ENCODE measurements at regions not wholly inside any gene's neighbourhood (a gene's known extent, or its start where the extent isn't known, plus 50 kb on each side); places are given as distances from the start of the nearest gene placed in this dataset.

DNA sequence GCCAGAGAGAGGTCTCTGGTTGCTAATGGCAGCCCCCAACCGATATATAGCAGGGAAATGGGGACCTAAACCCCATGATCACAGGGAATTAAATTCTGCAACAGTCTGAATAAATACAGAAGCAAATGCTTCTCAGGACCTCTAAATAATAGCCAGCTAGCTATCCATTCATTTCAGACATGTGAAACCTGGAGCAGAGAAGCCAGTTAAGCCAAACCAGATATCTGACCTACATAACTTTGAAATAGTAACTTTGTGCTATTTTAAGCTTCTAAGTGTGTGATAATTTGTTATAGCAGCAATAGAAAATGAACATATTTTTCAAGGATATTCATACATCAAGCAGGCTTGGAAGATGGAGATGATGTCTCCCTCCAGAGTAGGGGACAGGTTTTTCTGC is 1062.9 kb upstream of the CADM2 start:
- no peak for DNase-seq (ENCODE audit: low spot score)

DNA sequence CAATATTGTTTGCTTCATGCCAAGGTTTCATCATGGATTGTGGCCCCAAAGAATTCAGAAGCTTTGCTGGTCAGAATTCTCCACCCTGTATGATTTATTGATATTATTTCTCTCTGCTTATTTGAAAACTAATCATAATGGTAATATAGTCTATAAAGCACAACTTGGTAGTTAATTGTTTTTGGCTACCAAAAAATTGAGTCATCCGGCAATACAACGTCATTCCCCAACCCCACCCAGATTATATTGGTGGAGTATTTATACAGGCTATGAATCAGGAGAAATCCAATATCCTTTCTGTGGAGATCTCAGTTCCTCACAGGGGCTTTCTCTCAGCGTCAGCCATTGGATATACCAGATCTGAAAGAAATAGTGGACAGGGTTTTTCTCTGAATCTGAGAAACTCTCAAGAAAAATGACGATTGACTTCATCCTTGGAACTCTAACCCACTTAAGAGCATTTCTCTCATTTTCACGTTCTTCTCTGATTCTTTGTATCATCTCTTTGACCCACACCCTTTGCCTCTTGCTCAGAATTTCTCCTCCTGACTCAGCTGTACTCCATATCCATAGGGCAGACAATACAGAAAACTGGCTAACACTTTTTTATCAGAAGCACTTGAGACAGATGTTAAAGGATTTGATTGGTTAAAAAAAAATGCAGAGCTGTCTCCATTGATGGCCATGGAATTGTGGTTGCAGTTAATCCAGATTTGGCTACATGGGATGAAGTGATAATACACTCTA is 1055.8 kb upstream of the CADM2 start:
- DNase-seq (ENCODE audit: low spot score): no peak

DNA sequence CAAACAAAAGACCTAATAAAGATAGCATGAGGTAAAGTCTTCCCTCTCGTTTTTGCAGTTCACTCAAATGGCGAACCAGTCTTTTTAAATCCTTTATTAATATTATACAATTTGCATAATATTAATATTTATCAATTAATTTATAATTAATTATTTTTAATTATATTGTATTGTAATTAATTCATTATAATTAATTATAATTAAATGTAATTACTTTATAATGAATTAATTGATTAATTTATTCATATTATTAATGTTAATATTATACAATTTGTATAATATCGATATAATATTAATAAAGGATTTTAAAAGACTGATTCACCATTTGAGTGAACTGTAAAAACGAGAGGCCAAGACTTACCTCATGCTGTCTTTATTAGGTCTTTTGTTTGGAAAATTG is 1045.4 kb upstream of the CADM2 start:
- no peak for DNase-seq (ENCODE audit: low spot score)

DNA sequence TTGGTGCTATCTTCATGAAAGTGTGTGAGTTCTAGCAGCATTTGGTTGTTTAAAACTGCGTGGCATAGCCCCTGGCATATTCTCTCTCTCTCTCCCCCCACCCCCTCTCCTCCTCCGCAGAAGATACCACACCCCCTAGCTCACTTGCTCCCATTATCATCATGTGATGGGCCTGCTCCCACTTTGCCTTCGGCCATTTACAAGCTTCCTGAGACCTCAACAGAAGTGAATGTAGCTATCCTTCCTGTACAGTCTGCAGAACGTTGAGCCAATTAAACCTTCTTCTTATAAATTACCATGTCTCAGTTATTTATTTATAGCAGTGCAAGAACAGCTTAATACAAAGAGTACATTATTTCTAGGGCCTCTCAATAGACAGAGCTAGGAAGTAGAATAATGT is 1032.5 kb upstream of the CADM2 start:
- no peak for DNase-seq (ENCODE audit: low spot score)

DNA sequence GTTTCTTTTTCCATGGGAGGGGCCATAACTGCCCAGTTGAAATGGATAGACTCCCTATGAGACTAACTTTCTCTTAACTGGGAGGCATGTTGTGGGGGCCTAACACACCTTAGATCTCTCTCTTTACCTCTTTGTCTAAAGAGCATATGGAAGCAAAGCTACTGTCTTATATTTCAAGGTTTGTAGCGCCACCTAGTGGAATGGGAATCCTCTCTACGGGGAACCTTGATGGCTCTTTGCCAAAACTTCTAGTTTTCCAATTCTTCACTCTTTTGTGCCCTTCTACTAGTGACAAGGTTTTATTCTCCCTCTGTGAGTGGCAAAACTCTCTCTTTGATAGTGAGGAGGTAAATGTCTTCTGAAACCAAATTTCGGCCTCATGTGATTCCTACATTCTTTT is 1030.4 kb upstream of the CADM2 start:
- DNase-seq (ENCODE audit: low spot score): no peak

DNA sequence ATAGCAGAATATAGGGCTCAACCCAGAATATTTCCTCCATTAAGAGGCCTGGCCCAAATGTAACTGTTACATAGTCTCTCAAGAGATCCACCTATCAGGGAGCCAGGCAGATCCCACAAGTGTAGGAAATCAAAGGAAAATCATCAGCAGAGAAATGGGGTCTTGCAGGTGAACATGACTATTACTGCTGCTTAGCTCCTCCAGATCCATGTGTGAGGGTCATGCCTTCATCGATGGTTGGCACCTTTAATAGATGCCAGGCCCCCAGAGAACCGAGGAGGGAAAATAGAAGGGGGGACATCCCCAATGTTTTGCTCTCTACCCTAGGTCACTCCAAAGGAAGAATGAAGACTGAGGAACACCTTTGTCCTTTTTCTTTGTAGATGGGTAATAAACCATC is 1029.9 kb upstream of the CADM2 start:
- no peak for DNase-seq (ENCODE audit: low spot score)

DNA sequence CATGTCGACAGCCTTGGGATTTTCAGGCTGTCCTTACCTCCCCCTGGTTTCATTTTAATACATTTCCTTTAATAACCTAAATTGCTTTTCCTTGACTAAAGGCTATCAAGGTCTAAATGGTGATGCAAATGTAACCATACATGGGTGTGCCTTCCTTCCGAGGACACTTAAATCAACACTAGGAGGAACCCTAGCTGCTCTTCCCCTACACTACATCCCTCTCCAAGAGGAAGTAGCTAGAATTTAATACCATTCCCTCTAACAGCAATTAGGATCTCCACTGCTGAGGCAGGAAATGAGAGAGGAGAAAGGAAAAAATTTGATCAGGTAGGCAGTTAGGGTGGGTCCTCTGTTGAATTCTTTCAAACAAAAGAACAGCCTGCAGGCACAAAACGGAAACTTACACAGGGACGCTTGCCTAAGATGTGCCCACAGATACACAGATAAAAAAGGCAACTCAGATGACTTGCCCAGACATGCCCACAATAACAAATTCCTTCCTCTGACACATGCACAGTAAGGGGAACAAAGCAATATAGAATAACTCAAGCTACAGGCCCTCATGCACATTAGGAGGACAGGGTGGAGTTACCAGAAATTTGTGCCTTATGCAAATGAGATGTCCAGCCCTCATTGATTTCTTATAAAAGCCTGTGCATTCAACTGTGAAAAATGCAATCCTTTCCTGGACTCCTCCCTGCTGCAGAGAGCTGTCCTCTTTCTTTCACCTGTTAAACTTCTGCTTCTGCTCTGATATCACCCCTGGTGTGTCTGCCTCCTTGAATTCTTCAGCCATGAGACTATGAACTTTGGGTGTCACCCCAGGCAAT is 1024.4 kb upstream of the CADM2 start:
- DNase-seq (ENCODE audit: low spot score): peak; percentile 55

DNA sequence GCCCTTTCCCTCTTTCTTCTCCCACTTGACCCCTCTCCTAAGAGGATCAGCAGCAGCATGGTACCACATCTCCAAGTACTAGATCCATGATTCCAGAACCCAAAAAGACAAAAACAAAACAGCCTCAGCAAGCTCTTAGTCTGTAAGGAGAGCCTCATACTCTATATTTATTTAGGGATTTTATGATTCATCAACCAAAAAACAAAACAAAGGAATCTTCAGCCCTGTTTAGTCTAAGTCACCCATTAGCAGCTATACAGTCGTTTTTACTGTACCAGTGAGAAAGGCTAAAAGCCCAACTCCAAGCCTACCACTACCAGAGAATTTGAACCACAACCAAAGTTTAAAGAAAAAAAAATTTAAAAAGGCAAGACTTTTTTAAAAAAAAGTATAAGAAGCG is 1020.3 kb upstream of the CADM2 start:
- DNase-seq (ENCODE audit: low spot score): no peak

DNA sequence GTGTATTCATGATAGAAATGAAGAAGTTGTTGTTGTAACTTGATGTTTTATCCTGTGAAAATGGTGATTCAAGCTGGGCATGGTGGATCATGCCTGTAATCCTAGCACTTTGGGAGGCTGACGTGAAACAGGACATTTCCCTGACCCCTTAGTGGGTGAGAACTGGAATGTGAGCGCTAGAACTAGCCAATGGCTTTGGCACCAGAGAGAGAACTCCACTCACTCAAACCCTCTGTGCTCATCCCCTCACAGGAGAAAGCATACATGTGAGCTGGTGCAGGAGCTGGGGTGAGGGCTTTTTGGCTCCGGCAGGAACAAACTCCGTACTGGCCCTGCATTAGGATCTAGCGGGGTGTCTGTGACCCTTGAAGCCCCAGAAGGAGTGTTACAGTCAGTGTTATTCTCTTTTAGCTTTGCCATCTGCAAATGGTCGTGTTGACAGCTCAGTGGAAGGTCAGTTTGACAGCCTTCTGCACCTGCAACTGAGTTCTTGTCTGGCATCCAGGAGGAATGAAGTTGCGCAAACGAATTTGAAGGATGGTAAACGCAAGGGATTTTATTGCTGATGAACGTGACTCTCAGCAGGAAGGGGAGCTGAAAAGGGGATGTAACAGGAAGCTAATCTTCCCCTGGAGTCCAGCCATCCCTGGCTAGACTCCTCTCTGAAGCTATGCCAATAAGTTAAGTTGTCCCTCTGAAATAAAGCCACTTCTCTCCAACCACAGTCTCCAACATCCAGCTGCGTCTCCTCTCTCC is 1016.6 kb upstream of the CADM2 start:
- no peak for DNase-seq (ENCODE audit: low spot score)

DNA sequence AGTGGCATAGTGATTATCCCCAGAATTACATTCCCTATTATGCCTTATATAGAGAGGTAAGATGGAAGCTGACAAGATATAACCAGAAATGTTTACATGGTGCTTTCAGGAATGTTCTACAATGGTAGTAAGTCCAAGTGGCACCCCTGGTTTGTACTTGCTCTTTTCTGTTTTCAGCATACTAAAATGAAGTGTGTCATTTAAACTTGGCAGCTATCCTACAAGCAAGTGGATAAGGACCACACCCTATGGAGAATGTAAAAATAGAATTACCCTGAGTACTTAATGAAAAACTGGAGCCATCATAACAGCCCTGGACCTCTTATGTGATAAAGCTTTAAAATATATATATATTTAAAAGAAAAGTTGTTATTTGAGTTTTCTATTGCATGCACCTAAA is 1012.7 kb upstream of the CADM2 start:
- DNase-seq (ENCODE audit: low spot score): no peak

DNA sequence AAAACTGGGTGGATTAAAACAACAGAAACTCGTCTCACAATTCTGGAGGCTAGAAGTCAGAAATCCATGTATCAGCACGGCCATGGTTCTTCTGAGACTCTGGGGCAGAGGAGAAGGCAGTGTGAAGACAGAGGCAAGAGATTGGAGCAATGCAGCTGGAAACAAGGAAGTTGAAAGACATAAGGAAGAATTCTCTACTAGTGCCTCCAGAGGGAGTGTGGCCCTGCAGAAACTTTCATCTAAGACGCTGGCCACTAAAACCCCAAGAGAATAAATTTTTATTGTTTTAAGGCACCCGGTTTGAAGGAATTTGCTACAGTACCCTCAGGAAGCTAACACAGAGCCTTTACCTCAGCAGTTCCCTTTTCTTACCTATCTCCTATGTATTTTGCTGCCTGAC is 1012.2 kb upstream of the CADM2 start:
- DNase-seq (ENCODE audit: low spot score): no peak

DNA sequence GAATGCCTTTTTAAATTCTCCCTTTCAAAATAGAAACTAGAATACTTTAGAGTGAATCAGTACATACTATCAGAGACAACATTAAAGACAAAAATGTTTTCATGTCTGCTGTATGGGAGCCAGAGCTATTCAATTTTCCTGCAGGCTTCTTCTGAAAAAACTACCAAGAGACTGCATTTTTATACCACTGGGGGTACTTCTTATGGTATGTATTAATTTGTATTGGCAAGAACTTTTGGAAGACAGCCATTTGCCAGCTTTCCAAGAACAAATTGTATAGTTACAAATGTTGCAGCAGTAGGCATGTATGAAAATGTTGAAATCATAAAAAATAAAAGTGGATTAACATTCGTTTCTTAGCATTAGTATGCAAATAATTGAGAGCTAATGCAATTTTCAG is 1010.0 kb upstream of the CADM2 start:
- DNase-seq (ENCODE audit: low spot score): no peak

DNA sequence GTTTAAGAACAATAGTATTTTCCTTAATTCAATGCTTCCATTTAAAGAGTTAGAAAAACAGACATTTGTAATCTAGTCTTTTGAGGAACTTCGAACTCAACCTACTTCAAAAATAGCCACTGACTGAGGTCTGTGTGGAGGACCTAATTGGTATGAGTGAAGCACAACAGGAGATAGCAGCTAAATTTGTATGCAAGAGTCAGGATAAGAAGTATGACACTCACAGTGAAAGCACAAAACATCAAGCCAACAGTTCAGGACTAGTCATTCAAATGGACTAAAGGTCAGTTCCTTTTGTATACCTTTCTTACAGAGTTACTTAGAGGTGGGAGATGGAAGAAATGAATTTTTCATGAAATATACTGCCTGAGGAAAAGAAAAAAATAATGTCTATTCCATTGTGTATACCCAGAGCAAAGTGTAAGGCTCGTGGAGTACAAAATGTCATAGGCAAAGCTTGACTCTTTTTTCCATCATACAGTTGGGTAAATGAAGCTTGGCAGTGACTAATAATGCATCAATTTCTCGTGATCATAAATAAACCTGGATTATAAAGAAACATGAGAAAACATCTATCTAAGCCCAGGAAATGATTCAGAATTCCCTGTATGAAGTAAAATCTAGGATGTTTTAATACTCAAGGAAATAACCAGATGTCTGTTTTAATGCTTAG is 1005.2 kb upstream of the CADM2 start:
- peak; percentile 76 for DNase-seq (ENCODE audit: low spot score)

DNA sequence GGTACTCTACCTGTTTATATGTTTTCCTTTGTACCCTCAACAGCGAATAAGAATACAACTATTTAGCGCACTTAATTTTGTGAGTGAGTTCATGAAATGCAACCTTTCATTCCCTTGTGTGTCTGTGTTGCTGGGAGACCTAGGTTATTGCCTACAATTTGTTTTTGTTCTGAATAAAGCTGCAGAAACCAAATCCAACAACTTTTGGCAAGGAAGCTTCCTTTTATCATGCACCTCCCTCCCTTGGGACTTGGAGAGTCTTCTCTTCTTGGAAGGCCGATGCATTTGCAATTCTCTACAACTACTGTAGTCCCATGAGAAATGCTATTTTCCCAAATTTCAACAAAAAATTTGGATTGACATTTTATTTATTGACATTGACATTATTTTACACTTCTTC is 1002.4 kb upstream of the CADM2 start:
- no peak for DNase-seq (ENCODE audit: low spot score)

DNA sequence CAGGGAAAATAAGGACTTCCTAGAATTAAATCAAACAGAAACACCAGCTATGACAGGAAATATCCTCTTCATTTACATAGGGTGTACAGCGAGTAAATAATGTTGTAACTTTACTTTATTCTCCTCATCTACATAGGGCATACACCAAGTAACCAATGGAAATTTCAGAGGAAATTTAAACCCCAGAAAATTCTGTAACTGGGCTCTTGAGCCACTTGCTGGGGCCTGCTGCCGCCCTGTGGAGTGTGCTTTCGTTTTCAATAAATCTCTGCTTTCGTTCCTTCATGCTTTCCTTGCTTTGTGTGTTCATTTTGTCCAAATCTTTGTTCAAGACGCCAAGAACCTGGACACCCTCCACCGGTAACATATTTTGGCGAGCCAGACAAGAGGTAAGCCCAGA is 990.4 kb upstream of the CADM2 start:
- DNase-seq (ENCODE audit: low spot score): no peak

DNA sequence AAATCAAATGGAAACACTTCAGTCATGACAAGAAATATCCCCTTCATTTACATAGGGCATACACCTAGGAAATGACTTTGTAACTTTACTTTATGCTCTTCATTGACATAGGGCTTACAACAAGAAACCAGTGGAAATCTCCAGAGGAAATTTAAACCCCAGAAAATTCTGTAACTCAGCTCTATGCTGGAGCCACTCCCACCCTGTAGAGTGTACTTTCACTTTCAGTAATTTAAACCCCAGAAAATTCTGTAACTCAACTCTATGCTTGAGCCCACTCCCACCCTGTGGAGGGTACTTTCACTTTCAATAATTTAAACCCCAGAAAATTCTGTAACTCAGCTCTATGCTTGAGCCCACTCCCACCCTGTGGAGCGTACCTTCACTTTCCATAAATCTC is 987.1 kb upstream of the CADM2 start:
- DNase-seq (ENCODE audit: low spot score): no peak

DNA sequence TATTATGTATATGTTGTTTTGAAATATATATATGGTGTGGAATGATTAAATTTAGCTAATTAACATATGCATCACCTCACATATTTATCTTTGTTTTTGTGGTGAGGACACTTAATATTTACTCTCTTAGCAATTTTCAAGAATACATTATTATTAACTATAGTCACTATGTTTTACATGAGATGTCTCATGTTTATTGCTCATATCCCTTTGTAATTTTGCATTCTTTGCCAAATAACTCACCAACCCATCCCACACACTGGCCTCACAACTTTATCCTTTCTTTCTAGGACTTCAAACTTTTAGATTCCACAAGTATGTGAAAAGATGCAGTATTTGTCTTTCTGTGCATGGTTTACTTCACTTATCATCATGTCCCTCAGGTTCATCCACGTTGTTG is 950.2 kb upstream of the CADM2 start:
- no peak for DNase-seq (ENCODE audit: low spot score)

DNA sequence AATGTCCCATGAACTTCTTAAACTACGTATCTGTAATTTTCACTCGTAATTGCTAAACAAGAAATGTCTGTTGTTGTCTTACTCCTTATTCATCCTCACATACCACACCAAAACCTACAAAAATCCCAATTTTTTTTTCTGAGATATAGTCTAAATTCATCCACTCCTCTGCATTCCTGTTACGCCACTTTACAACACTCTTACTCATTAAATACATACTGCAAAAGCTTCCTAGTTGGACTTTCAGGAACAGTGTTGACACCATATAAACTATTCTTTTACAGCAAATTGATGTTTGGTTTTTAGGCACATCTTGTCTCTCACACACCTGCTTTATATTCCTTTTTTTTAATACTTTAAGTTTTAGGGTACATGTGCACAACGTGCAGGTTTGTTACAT is 934.9 kb upstream of the CADM2 start:
- no peak for DNase-seq (ENCODE audit: low spot score)

DNA sequence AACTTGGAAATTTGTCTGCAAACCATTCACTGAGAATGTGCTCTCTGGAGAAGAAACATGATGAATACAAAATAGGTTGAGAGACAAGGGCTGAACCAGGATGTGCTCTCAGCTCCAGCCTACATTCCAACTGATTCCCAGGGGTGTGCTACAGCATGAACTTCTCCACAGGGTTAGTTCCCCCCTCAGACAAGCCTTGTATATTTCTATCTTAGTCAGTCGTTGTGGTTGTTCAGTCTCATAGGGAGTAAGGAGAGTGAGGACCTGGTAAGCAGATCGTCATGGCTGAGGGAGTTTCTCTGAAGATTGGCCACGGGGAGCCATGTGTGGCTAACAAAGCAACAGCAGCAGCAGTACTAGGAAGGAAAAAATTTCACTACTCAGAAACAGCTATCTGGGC is 919.7 kb upstream of the CADM2 start:
- DNase-seq (ENCODE audit: low spot score): no peak

DNA sequence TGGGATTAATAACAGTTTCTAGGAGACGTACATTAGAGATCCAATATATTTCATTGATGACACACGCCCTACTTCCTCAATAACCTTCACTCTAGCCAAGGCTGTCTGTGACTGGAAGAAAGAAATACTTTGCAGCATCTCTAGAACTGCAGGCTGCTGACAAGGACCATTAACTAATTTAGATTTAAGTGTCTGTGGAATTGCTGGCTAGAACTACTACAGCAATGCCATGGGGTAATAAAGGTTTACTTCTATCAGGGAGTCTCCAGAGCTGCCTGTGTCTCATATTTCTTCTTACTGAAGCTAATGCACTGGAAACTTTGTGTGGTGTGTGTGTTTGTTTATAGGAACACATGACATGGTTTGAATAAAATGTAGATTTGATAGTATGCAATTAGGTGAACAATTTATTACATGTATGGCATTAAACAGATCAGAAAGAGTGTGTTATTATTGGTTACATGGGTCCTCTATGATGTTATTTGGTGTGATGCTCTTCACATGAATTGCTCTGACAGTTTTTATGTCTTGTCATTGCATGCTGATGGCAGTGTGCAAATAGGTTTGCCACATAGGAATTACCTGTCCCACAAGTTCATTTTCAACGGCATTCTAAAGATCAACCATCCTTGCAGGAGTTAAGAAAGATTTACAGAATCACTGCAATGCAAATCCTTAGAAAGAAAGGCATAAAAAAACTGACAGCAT is 916.2 kb upstream of the CADM2 start:
- DNase-seq (ENCODE audit: low spot score): no peak

DNA sequence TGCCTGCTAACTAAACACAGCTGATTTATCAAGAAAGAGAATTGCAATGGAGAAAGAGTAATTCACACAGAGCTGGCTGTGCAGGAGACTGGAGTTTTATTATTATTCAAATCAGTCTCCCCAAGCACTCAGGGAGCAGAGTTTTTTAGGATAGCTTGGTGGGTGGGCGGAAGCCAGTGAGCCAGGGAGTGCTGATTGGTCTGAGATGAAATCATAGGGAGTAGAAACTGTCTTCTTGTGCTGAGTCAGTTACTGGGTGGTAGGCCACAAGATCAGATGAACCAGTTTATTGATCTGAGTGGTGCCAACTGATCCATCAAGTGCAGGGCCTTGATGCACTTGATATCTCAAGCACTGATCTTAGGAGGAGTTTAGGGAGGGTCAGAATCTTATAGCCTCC is 891.9 kb upstream of the CADM2 start:
- no peak for DNase-seq (ENCODE audit: low spot score)

DNA sequence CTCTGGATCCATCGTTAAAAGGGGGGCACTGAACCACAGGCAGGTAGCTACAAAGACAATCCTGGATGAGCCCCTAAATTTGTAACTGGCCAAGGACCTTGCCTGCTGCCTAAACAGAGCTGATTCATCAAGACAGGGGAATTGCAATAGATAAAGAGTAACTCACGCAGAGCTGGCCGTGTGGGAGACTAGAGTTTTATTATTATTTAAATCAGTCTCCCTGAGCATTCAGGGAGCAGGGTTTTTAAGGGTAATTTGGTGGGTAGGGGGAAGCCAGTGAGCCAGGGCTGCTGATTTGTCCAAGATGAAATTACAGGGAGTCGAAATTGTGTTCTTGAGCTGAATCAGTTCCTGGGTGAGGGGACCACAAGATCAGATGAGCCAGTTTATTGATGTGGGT is 885.1 kb upstream of the CADM2 start:
- no peak for DNase-seq (ENCODE audit: low spot score)
